HL-60 (cell line): ENCODE measurements at regions not wholly inside any gene's neighbourhood (a gene's known extent, or its start where the extent isn't known, plus 50 kb on each side); places are given as distances from the start of the nearest gene placed in this dataset.

Experiments used
- DNase-seq, 2 experiments: peaks; one replicate each; pipeline ENCODE4 v3.0.0-alpha.2; 2010 to 2020; ENCODE audit warnings: low read depth in 1 of 2, low spot score in 1 of 2
- H3K27ac ChIP-seq: fragments of 250-450 bp; sonication (Bioruptor Pico); replicated peaks from 2 replicates; pipeline ENCODE4 v1.5.1; 2020; ENCODE audit warnings: mild to moderate bottlenecking, moderate library complexity
- H3K27me3 ChIP-seq: fragments of 250-450 bp; sonication (Bioruptor Pico); 2 replicates; pipeline ENCODE4 v1.5.1; 2021; ENCODE audit warnings: mild to moderate bottlenecking, moderate library complexity; ENCODE audit not compliant: insufficient read depth, poor library complexity, severe bottlenecking
- H3K4me3 ChIP-seq: replicated peaks from 2 replicates; pipeline ENCODE4 v1.5.1; 2011; ENCODE audit warnings: mild to moderate bottlenecking, control low read depth, low read length; ENCODE audit not compliant: insufficient read depth
- GABPA ChIP-seq: IDR thresholded peaks from 2 replicates; pipeline ENCODE4 v1.6.1; 2012; ENCODE audit warnings: low read depth
- POLR2AphosphoS5 ChIP-seq: IDR thresholded peaks from 2 replicates; pipeline ENCODE4 v1.6.1; 2012; ENCODE audit warnings: low read depth
- SPI1 ChIP-seq: IDR thresholded peaks from 2 replicates; pipeline ENCODE4 v1.6.1; 2012; ENCODE audit warnings: low read depth, mild to moderate bottlenecking, borderline replicate concordance
- TF ChIP-seq, protein P1 (sequence below): IDR thresholded peaks from 2 replicates; pipeline ENCODE4 v1.6.1; 2012; ENCODE audit warnings: low read depth; ENCODE audit not compliant: insufficient replicate concordance
- TF ChIP-seq, protein P2 (sequence below): IDR thresholded peaks from one replicate; pipeline ENCODE4 v1.5.1; 2011; ENCODE audit warnings: low read length, control low read depth, inconsistent platforms; ENCODE audit not compliant: insufficient read depth

DNA sequence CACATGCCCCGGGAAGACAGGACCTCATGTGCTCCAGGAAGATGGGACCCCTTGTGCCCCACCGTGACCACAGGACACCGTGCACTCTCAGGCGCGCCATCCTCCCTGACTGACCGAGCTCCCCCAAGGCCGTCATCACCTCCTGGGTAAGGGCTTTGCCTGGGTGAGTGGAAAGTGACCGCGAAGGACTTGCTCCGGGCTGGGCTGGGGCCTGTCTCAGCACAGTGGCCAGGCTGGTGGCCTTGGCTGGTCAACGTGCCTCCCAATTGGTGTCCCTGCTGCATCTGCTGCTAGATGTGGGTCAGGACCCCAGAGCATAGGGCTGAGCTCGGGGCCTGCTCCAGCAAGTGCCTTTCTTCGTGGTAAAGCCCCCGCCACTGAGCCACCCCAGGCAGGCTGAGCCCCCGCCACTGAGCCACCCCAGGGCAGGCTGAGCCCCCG is 69.7 kb upstream of the CTDP1 start:
- TF ChIP-seq, protein P1, sequence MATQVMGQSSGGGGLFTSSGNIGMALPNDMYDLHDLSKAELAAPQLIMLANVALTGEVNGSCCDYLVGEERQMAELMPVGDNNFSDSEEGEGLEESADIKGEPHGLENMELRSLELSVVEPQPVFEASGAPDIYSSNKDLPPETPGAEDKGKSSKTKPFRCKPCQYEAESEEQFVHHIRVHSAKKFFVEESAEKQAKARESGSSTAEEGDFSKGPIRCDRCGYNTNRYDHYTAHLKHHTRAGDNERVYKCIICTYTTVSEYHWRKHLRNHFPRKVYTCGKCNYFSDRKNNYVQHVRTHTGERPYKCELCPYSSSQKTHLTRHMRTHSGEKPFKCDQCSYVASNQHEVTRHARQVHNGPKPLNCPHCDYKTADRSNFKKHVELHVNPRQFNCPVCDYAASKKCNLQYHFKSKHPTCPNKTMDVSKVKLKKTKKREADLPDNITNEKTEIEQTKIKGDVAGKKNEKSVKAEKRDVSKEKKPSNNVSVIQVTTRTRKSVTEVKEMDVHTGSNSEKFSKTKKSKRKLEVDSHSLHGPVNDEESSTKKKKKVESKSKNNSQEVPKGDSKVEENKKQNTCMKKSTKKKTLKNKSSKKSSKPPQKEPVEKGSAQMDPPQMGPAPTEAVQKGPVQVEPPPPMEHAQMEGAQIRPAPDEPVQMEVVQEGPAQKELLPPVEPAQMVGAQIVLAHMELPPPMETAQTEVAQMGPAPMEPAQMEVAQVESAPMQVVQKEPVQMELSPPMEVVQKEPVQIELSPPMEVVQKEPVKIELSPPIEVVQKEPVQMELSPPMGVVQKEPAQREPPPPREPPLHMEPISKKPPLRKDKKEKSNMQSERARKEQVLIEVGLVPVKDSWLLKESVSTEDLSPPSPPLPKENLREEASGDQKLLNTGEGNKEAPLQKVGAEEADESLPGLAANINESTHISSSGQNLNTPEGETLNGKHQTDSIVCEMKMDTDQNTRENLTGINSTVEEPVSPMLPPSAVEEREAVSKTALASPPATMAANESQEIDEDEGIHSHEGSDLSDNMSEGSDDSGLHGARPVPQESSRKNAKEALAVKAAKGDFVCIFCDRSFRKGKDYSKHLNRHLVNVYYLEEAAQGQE, result no peak
- TF ChIP-seq GABPA (no peak), SPI1 (no peak), POLR2AphosphoS5 (no peak)
- TF ChIP-seq, protein P2, sequence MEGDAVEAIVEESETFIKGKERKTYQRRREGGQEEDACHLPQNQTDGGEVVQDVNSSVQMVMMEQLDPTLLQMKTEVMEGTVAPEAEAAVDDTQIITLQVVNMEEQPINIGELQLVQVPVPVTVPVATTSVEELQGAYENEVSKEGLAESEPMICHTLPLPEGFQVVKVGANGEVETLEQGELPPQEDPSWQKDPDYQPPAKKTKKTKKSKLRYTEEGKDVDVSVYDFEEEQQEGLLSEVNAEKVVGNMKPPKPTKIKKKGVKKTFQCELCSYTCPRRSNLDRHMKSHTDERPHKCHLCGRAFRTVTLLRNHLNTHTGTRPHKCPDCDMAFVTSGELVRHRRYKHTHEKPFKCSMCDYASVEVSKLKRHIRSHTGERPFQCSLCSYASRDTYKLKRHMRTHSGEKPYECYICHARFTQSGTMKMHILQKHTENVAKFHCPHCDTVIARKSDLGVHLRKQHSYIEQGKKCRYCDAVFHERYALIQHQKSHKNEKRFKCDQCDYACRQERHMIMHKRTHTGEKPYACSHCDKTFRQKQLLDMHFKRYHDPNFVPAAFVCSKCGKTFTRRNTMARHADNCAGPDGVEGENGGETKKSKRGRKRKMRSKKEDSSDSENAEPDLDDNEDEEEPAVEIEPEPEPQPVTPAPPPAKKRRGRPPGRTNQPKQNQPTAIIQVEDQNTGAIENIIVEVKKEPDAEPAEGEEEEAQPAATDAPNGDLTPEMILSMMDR, result no peak
- H3K27me3 ChIP-seq, result no peaks in the 10 kb centered on the region
- H3K27ac ChIP-seq, result no peak overlapping the region
- no peak overlapping the region for H3K4me3 ChIP-seq
- no peak for DNase-seq

DNA sequence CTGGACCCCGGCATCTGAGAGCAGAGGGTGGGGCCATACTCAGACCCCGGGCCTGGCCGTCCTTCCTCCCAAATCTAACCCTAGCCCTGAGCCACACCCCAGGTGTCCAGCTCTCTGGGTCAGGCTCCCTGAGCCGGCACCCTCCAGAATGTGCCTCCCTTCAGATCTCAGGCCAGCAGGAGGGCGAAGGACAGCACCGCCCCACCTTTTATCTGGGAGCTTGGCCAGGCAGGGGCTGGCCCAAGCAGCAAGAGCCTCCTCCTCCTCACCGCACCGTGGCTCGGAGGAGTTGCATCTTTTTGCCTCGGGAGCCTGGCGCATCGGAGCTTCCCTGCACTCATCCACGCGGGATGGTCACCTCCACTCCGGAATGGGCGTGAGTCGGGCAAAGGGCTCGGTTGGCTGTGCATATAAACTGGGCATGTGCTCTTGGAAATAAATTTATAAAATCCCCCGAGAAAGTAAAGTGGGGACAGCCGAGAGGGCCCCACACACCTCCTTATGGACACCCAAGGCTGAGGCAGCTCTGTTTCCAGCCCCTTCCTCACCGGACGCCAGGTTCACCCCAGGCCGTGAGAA is 69.1 kb upstream of the CTDP1 start:
- no peak overlapping the region for H3K27ac ChIP-seq
- no peaks in the 10 kb centered on the region for H3K27me3 ChIP-seq
- TF ChIP-seq, protein P1, result no peak
- TF ChIP-seq GABPA (no peak), POLR2AphosphoS5 (no peak), SPI1 (no peak)
- TF ChIP-seq, protein P2, result no peak
- DNase-seq, result no peak
- H3K4me3 ChIP-seq, result no peak overlapping the region

DNA sequence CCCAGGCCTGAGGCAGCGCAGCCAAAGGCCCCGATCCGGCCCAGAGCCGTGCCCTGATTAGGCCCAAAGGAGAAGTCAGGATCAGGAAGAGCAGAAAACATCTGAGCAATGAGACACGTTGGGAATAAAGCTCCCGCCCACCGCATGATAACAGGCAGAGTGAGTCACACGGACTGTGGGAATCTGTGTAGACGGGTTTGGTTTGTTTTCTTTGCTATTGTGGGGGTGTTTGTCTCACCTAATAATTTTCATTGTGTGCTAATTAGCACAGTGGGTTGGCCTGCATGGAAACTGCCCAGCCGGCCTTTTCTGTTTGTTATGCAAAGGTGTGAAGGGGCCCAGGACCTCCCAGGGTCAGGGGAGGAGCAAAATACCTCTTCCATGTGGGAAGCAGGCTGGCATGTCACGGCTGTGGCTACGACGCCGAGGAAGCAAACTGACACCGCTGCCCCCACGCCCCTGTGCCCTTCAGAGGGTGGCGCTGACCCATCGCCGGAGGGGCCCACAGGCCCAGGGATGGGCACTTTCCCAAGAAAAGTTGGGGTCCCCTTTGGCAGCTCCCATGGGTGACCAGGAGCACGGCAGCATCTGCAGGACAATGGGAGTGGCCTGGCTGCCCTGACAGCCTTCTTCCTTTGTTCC is 68.4 kb upstream of the CTDP1 start:
- no peak overlapping the region for H3K27ac ChIP-seq
- no peak overlapping the region for H3K4me3 ChIP-seq
- TF ChIP-seq, protein P1, result no peak
- TF ChIP-seq GABPA (no peak), POLR2AphosphoS5 (no peak), SPI1 (no peak)
- TF ChIP-seq, protein P2, result no peak
- no peaks in the 10 kb centered on the region for H3K27me3 ChIP-seq
- DNase-seq, result no peak
